ENCODE measurements at regions not wholly inside any gene's neighbourhood (a gene's known extent, or its start where the extent isn't known, plus 50 kb on each side); places are given as distances from the start of the nearest gene placed in this dataset.
A peak's percentile ranks its signal among the peaks of the same experiment; 100 is the strongest.

GRCh38 chr5:92908952-92909601 lies 671.9 kb downstream of the NR2F1-AS1 start:
- H2AFZ ChIP-seq (ENCODE audit: low read length): no peak overlapping the region
- H3K9me2 ChIP-seq (ENCODE audit: insufficient read depth, low read length): no peaks in the 10 kb centered on the region; the same call in 1 of the 2 replicates
- H3K27ac ChIP-seq (ENCODE audit: low read depth, low read length, poor library complexity, severe bottlenecking): no peak overlapping the region
- TF ChIP-seq CTCF (conservative IDR thresholded peaks at IDR 0.05; ENCODE audit: low read length) (no peak), EZH2phosphoT487 (IDR thresholded peaks at IDR 0.05; ENCODE audit: borderline replicate concordance, low read depth, low read length) (no peak)
- H3K4me2 ChIP-seq (ENCODE audit: low read length): no peak overlapping the region
- no peaks in the 10 kb centered on the region for H4K20me1 ChIP-seq (ENCODE audit: insufficient read depth, low read length)
- H3K36me3 ChIP-seq (ENCODE audit: insufficient read depth, low read length): no peaks in the 10 kb centered on the region
- no peaks in the 10 kb centered on the region for H3K79me2 ChIP-seq (ENCODE audit: insufficient read depth, low read depth, low read length)
- peaks cover 12% of the 10 kb centered on the region for H3K4me1 ChIP-seq (ENCODE audit: insufficient read depth, low read length, poor library complexity, severe bottlenecking)
- CTCF ChIA-PET (ENCODE audit: unreplicated experiment): no interaction called here
- no peak overlapping the region for H3K4me3 ChIP-seq (ENCODE audit: low read depth, low read length, poor library complexity, severe bottlenecking)
- DNase-seq (ENCODE audit: low spot score): no peak
- BruUV-seq (replicated peaks): no TSS peak
- intact Hi-C loops (cut with micrococcal nuclease; ENCODE audit: unreplicated experiment): no loop called here
- no peaks in the 10 kb centered on the region for H3K9me3 ChIP-seq (ENCODE audit: low read length)
- POLR2A ChIA-PET: interaction anchor here (0.6 to 1.4 kb wide), 2 partner anchors 31 to 99 kb away, joined by 3 read pairs; no protein-coding TSS in a partner anchor

GRCh38 chr5:92907938-92908606 lies 672.9 kb downstream of the NR2F1-AS1 start:
- no peak overlapping the region for H3K4me3 ChIP-seq (ENCODE audit: low read depth, low read length, poor library complexity, severe bottlenecking)
- no peaks in the 10 kb centered on the region for H3K36me3 ChIP-seq (ENCODE audit: insufficient read depth, low read length)
- TF ChIP-seq CTCF (conservative IDR thresholded peaks at IDR 0.05; ENCODE audit: low read length) (no peak), EZH2phosphoT487 (IDR thresholded peaks at IDR 0.05; ENCODE audit: borderline replicate concordance, low read depth, low read length) (no peak)
- POLR2A ChIA-PET: interaction anchor here (1.4 kb wide), 1 partner anchor 30 kb away, joined by 3 read pairs; no protein-coding TSS in a partner anchor
- peak overlapping the region; percentile 66 for H2AFZ ChIP-seq (ENCODE audit: low read length)
- no peak overlapping the region for H3K27ac ChIP-seq (ENCODE audit: low read depth, low read length, poor library complexity, severe bottlenecking)
- no peaks in the 10 kb centered on the region for H4K20me1 ChIP-seq (ENCODE audit: insufficient read depth, low read length)
- H3K9me3 ChIP-seq (ENCODE audit: low read length): no peaks in the 10 kb centered on the region
- DNase-seq (ENCODE audit: low spot score): peak; percentile 8
- no peaks in the 10 kb centered on the region for H3K79me2 ChIP-seq (ENCODE audit: insufficient read depth, low read depth, low read length)
- CTCF ChIA-PET (ENCODE audit: unreplicated experiment): no interaction called here
- no TSS peak for BruUV-seq (replicated peaks)
- H3K4me2 ChIP-seq (ENCODE audit: low read length): peak overlapping the region; percentile 46
- no peaks in the 10 kb centered on the region; the same call in 1 of the 2 replicates for H3K9me2 ChIP-seq (ENCODE audit: insufficient read depth, low read length)
- peaks cover 12% of the 10 kb centered on the region for H3K4me1 ChIP-seq (ENCODE audit: insufficient read depth, low read length, poor library complexity, severe bottlenecking)
- intact Hi-C loops (cut with micrococcal nuclease; ENCODE audit: unreplicated experiment): no loop called here

All from OCI-LY7 (cell line).